SU-DHL-6 (cell line): ENCODE measurements at regions not wholly inside any gene's neighbourhood (a gene's known extent, or its start where the extent isn't known, plus 50 kb on each side); places are given as distances from the start of the nearest gene placed in this dataset.

Experiments used
- H2AFZ ChIP-seq: fragments of 200-600 bp; sonication (generic); 2 replicates; pipeline ENCODE4 v1.6.1; 2014; ENCODE audit warnings: low read depth, mild to moderate bottlenecking, moderate library complexity, mixed read lengths, antibody characterized with exemption, low read length; ENCODE audit not compliant: severe bottlenecking
- H3F3A ChIP-seq: fragments of 200-600 bp; shearing (Covaris generic); 2 replicates; pipeline ENCODE4 v1.6.0; 2016; ENCODE audit warnings: antibody characterized with exemption, mild to moderate bottlenecking; ENCODE audit not compliant: insufficient read depth
- H3K27ac ChIP-seq: fragments of 200-600 bp; sonication (generic); 2 replicates; pipeline ENCODE4 v1.5.1; 2016; ENCODE audit warnings: low read depth, mild to moderate bottlenecking, low read length, moderate library complexity, mixed read lengths
- H3K27me3 ChIP-seq: fragments of 200-600 bp; sonication (generic), shearing (Covaris generic); 2 replicates; pipeline ENCODE4 v1.6.0; 2014; ENCODE audit warnings: mild to moderate bottlenecking, low read length
- H3K36me3 ChIP-seq: fragments of 200-600 bp; sonication (generic); 2 replicates; pipeline ENCODE4 v1.6.1; 2014; ENCODE audit warnings: mild to moderate bottlenecking, low read length, mixed read lengths
- H3K4me2 ChIP-seq: fragments of 300-600, 200-600 bp; shearing (Covaris generic), sonication (generic); 2 replicates; pipeline ENCODE4 v1.6.0; 2014; ENCODE audit warnings: low read length, low read depth, mild to moderate bottlenecking; ENCODE audit not compliant: poor library complexity, severe bottlenecking
- H3K4me3 ChIP-seq: fragments of 200-600 bp; sonication (generic); 2 replicates; pipeline ENCODE4 v1.5.1; 2014; ENCODE audit warnings: antibody characterized with exemption, low read length, mild to moderate bottlenecking, mixed read lengths; ENCODE audit not compliant: insufficient read depth, poor library complexity, severe bottlenecking
- H3K79me2 ChIP-seq: fragments of 200-600 bp; sonication (generic); 2 replicates; pipeline ENCODE4 v1.6.1; 2014; ENCODE audit warnings: mild to moderate bottlenecking, low read length, moderate library complexity; ENCODE audit not compliant: insufficient read depth
- H3K9ac ChIP-seq: fragments of 200-600 bp; sonication (generic); 2 replicates; pipeline ENCODE4 v1.7.0; 2014; ENCODE audit warnings: mild to moderate bottlenecking, low read length
- H3K9me2 ChIP-seq: fragments of 200-600 bp; sonication (generic); replicated peaks from 2 replicates; pipeline ENCODE4 v1.6.1; 2014; ENCODE audit warnings: low read length; ENCODE audit not compliant: insufficient read depth
- H3K9me3 ChIP-seq: fragments of 200-600 bp; sonication (generic); 2 replicates; pipeline ENCODE4 v1.6.1; 2014; ENCODE audit warnings: low read length, mixed read lengths; ENCODE audit not compliant: insufficient read depth
- H4K20me1 ChIP-seq: fragments of 200-600 bp; sonication (generic); 2 replicates; pipeline ENCODE4 v1.6.1; 2014; ENCODE audit warnings: low read depth, mild to moderate bottlenecking, antibody characterized with exemption, low read length, moderate library complexity, mixed read lengths
- EZH2phosphoT487 ChIP-seq: fragments of 200-600 bp; sonication (generic), shearing (Covaris generic); conservative IDR thresholded peaks from 2 replicates; pipeline ENCODE4 v1.6.1; 2018; ENCODE audit warnings: mild to moderate bottlenecking, antibody characterized with exemption, low read length, moderate library complexity, mixed read lengths
- TF ChIP-seq, protein P1 (sequence below): fragments of 200-600 bp; sonication (generic); IDR thresholded peaks from one replicate; pipeline ENCODE4 v1.5.1; 2017; ENCODE audit warnings: antibody characterized with exemption, mild to moderate bottlenecking, low read length, moderate library complexity; ENCODE audit not compliant: insufficient read depth, poor library complexity, severe bottlenecking

DNA sequence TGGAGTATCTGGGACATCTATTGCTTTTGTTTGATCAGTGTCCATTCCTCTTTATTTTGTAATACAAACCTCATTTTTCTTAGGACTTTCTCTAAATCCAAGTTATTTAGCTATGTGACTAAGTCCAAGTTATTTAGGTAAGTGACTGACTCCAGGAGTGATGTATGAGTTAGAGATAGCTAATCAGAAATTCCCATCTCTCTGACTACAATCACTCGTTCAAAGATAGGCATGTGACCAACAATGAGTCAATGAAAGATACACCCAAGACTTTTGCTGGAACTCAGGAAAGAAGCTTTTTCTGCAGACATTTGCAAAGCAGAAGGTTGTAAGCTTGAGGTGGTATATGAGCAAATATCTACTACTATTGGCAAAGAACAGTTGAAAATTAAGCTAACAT lies 72.5 kb upstream of the KCNIP4 start:
- no peak overlapping the region for H3K27ac ChIP-seq
- TF ChIP-seq EZH2phosphoT487, result no peak
- TF ChIP-seq, protein P1, sequence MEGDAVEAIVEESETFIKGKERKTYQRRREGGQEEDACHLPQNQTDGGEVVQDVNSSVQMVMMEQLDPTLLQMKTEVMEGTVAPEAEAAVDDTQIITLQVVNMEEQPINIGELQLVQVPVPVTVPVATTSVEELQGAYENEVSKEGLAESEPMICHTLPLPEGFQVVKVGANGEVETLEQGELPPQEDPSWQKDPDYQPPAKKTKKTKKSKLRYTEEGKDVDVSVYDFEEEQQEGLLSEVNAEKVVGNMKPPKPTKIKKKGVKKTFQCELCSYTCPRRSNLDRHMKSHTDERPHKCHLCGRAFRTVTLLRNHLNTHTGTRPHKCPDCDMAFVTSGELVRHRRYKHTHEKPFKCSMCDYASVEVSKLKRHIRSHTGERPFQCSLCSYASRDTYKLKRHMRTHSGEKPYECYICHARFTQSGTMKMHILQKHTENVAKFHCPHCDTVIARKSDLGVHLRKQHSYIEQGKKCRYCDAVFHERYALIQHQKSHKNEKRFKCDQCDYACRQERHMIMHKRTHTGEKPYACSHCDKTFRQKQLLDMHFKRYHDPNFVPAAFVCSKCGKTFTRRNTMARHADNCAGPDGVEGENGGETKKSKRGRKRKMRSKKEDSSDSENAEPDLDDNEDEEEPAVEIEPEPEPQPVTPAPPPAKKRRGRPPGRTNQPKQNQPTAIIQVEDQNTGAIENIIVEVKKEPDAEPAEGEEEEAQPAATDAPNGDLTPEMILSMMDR, result no peak
- no peak overlapping the region for H2AFZ ChIP-seq
- no peak overlapping the region for H3K4me2 ChIP-seq
- no peaks in the 10 kb centered on the region for H3K79me2 ChIP-seq
- H3F3A ChIP-seq, result no peaks in the 10 kb centered on the region
- H3K9me3 ChIP-seq, result no peaks in the 10 kb centered on the region
- no peaks in the 10 kb centered on the region for H3K36me3 ChIP-seq
- no peak overlapping the region for H3K4me3 ChIP-seq
- no peaks in the 10 kb centered on the region for H3K9me2 ChIP-seq
- no peaks in the 10 kb centered on the region for H3K27me3 ChIP-seq
- no peaks in the 10 kb centered on the region for H4K20me1 ChIP-seq
- no peak overlapping the region for H3K9ac ChIP-seq

DNA sequence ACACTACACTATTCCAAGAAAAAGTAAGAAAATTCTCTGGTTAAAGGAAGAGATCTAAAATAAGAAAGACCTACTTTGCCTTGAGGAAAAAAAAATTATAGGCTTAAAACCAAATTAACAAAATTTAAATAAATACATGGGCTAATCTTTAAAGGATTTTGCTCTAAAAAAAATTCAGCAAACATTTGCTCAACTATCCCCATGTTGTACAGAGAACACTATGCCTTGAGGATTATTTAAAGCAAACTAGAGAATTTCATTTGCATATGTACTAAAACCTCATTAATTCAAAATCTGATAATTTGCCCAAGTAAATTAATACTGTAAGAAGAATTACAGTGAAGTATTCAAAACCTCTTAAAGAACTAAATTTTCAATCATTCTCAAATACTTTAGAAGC lies 71.6 kb upstream of the KCNIP4 start:
- H3K36me3 ChIP-seq, result no peaks in the 10 kb centered on the region
- H3K27ac ChIP-seq, result no peak overlapping the region
- no peaks in the 10 kb centered on the region for H3K27me3 ChIP-seq
- H4K20me1 ChIP-seq, result no peaks in the 10 kb centered on the region
- TF ChIP-seq, protein P1, result no peak
- no peak for TF ChIP-seq EZH2phosphoT487
- no peaks in the 10 kb centered on the region for H3K9me2 ChIP-seq
- no peak overlapping the region for H3K4me2 ChIP-seq
- no peaks in the 10 kb centered on the region for H3F3A ChIP-seq
- no peak overlapping the region for H3K9ac ChIP-seq
- H3K9me3 ChIP-seq, result no peaks in the 10 kb centered on the region
- no peak overlapping the region for H3K4me3 ChIP-seq
- H3K79me2 ChIP-seq, result no peaks in the 10 kb centered on the region
- no peak overlapping the region for H2AFZ ChIP-seq

DNA sequence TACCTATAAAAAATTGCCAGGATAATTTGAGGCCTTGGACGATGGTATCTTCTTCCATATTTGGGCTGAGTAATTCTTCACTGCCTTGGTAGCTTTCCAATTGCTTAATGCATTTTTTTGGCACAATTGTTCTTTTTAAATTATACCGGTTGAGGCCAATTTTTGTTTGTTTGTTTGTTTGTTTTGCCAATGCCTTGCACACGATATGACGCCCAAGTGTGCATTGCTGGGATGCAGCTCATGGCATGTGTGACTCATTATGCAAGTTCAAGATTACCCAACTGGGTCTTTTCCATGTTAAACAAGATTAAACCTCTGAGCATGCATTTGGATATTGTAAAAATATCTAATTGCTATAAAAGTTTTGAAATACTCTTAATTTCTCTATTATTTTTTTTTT lies 71.1 kb upstream of the KCNIP4 start:
- Histone ChIP-seq H3K4me2 (no peak overlapping the region), H3K4me3 (no peak overlapping the region), H3K27ac (no peak overlapping the region), H3K9me3 (no peaks in the 10 kb centered on the region), H3K36me3 (no peaks in the 10 kb centered on the region), H4K20me1 (no peaks in the 10 kb centered on the region), H3K79me2 (no peaks in the 10 kb centered on the region), H3K27me3 (no peaks in the 10 kb centered on the region), H3K9me2 (no peaks in the 10 kb centered on the region), H3K9ac (no peak overlapping the region), H2AFZ (no peak overlapping the region), H3F3A (no peaks in the 10 kb centered on the region)
- TF ChIP-seq EZH2phosphoT487, result no peak
- TF ChIP-seq, protein P1, result no peak

DNA sequence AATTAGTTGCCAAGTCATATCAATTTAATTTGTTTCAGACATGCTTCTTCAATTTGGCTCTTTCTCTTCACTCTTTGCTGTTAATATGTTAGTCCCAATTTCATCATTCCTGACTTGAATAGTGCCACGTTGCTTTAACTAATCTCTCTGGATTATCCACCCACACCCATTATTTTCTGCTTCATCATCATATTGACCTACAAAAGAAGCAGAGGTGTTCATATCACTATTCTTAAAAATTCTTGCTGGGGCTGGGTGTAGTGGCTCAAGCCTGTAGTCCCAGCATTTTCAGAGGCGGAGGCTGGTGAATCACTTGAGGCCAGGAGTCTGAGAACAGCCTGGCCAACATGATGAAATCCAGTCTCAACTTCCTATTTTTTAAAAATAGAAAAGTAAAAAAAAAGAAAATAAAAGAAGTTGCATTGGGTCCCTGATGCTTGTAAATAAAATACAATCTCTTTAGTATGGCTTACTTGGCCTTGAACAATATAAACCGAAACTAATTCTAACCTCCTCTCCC lies 65.7 kb upstream of the KCNIP4 start:
- Histone ChIP-seq H4K20me1 (no peaks in the 10 kb centered on the region), H3F3A (no peaks in the 10 kb centered on the region), H3K9me2 (no peaks in the 10 kb centered on the region), H3K36me3 (no peaks in the 10 kb centered on the region), H3K4me2 (no peak overlapping the region), H3K4me3 (no peak overlapping the region), H2AFZ (no peak overlapping the region), H3K79me2 (no peaks in the 10 kb centered on the region), H3K27me3 (no peaks in the 10 kb centered on the region), H3K9ac (no peak overlapping the region), H3K9me3 (no peaks in the 10 kb centered on the region), H3K27ac (no peak overlapping the region)
- TF ChIP-seq, protein P1, result no peak
- no peak for TF ChIP-seq EZH2phosphoT487
